ENCODE measurements at regions not wholly inside any gene's neighbourhood (a gene's known extent, or its start where the extent isn't known, plus 50 kb on each side); places are given as distances from the start of the nearest gene placed in this dataset.

- Histone ChIP-seq H3K27ac (ENCODE audit: low read depth in 1 of 2, low read length in 1 of 2) (no peak overlapping the region), H3K36me3 (ENCODE audit: control insufficient read depth in 2 of 2, insufficient read depth in 2 of 2, low read length in 1 of 2) (no peaks in the 10 kb centered on the region), H3K4me3 (ENCODE audit: low read length in 2 of 2) (no peak overlapping the region), H3K9me3 (ENCODE audit: control insufficient read depth in 2 of 2, insufficient read depth in 1 of 2, low read length in 1 of 2) (no peaks in the 10 kb centered on the region), H3K27me3 (ENCODE audit: control insufficient read depth in 2 of 2, insufficient read depth in 1 of 2, low read length in 1 of 2) (no peaks in the 10 kb centered on the region), H3K4me1 (ENCODE audit: control insufficient read depth in 2 of 2, insufficient read depth in 2 of 2, low read length in 2 of 2) (no peaks in the 10 kb centered on the region)
- 90% methylated on average over 5 of the region's 5 CpGs for WGBS
- DNase-seq (ENCODE audit: low read depth in 6 of 9, low spot score in 9 of 9) = no peak
Measured at GRCh38 chr2:62344472-62344871, 148.6 kb downstream of the B3GNT2 start.

- H3K36me3 ChIP-seq (ENCODE audit: control insufficient read depth in 2 of 2, insufficient read depth in 2 of 2, low read length in 1 of 2) = no peaks in the 10 kb centered on the region
- no peaks in the 10 kb centered on the region for H3K27me3 ChIP-seq (ENCODE audit: control insufficient read depth in 2 of 2, insufficient read depth in 1 of 2, low read length in 1 of 2)
- DNase-seq (ENCODE audit: low read depth in 6 of 9, low spot score in 9 of 9) = no peak
- H3K27ac ChIP-seq (ENCODE audit: low read depth in 1 of 2, low read length in 1 of 2) = no peak overlapping the region
- no peaks in the 10 kb centered on the region for H3K9me3 ChIP-seq (ENCODE audit: control insufficient read depth in 2 of 2, insufficient read depth in 1 of 2, low read length in 1 of 2)
- no peak overlapping the region for H3K4me3 ChIP-seq (ENCODE audit: low read length in 2 of 2)
- no peaks in the 10 kb centered on the region for H3K4me1 ChIP-seq (ENCODE audit: control insufficient read depth in 2 of 2, insufficient read depth in 2 of 2, low read length in 2 of 2)
- WGBS = 81% methylated on average over 5 of the region's 5 CpGs
Measured at GRCh38 chr2:62343636-62344337, 147.9 kb downstream of the B3GNT2 start.

- no peaks in the 10 kb centered on the region for H3K27me3 ChIP-seq (ENCODE audit: control insufficient read depth in 2 of 2, insufficient read depth in 1 of 2, low read length in 1 of 2)
Measured at GRCh38 chr2:62343206-62343605, 147.3 kb downstream of the B3GNT2 start.

GRCh38 chr2:62340994-62341484 lies 145.1 kb downstream of the B3GNT2 start:
- Histone ChIP-seq H3K36me3 (ENCODE audit: control insufficient read depth in 2 of 2, insufficient read depth in 2 of 2, low read length in 1 of 2) (no peaks in the 10 kb centered on the region), H3K27me3 (ENCODE audit: control insufficient read depth in 2 of 2, insufficient read depth in 1 of 2, low read length in 1 of 2) (no peaks in the 10 kb centered on the region), H3K4me3 (ENCODE audit: low read length in 2 of 2) (no peak overlapping the region), H3K27ac (ENCODE audit: low read depth in 1 of 2, low read length in 1 of 2) (no peak overlapping the region), H3K4me1 (ENCODE audit: control insufficient read depth in 2 of 2, insufficient read depth in 2 of 2, low read length in 2 of 2) (no peaks in the 10 kb centered on the region), H3K9me3 (ENCODE audit: control insufficient read depth in 2 of 2, insufficient read depth in 1 of 2, low read length in 1 of 2) (no peaks in the 10 kb centered on the region)
- DNase-seq (ENCODE audit: low read depth in 6 of 9, low spot score in 9 of 9) = no peak
- WGBS = 72% methylated on average over 4 of the region's 4 CpGs

More at GRCh38 chr2:62343206-62343605, 147.3 kb downstream of the B3GNT2 start:
- H3K27ac ChIP-seq (ENCODE audit: low read depth in 1 of 2, low read length in 1 of 2) = no peak overlapping the region
- no peak overlapping the region for H3K4me3 ChIP-seq (ENCODE audit: low read length in 2 of 2)
- no peaks in the 10 kb centered on the region for H3K36me3 ChIP-seq (ENCODE audit: control insufficient read depth in 2 of 2, insufficient read depth in 2 of 2, low read length in 1 of 2)
- DNase-seq (ENCODE audit: low read depth in 6 of 9, low spot score in 9 of 9) = no peak
- H3K9me3 ChIP-seq (ENCODE audit: control insufficient read depth in 2 of 2, insufficient read depth in 1 of 2, low read length in 1 of 2) = no peaks in the 10 kb centered on the region
- no peaks in the 10 kb centered on the region for H3K4me1 ChIP-seq (ENCODE audit: control insufficient read depth in 2 of 2, insufficient read depth in 2 of 2, low read length in 2 of 2)

GRCh38 chr2:62339837-62340236 lies 143.9 kb downstream of the B3GNT2 start:
- WGBS = 97% methylated on average over 2 of the region's 2 CpGs

GRCh38 chr2:62339413-62339812 lies 143.5 kb downstream of the B3GNT2 start:
- Histone ChIP-seq H3K36me3 (ENCODE audit: control insufficient read depth in 2 of 2, insufficient read depth in 2 of 2, low read length in 1 of 2) (no peaks in the 10 kb centered on the region), H3K27ac (ENCODE audit: low read depth in 1 of 2, low read length in 1 of 2) (no peak overlapping the region), H3K4me3 (ENCODE audit: low read length in 2 of 2) (no peak overlapping the region), H3K9me3 (ENCODE audit: control insufficient read depth in 2 of 2, insufficient read depth in 1 of 2, low read length in 1 of 2) (no peaks in the 10 kb centered on the region), H3K4me1 (ENCODE audit: control insufficient read depth in 2 of 2, insufficient read depth in 2 of 2, low read length in 2 of 2) (peaks cover 0 to 4% of the 10 kb centered on the region in 2 donors), H3K27me3 (ENCODE audit: control insufficient read depth in 2 of 2, insufficient read depth in 1 of 2, low read length in 1 of 2) (no peaks in the 10 kb centered on the region)
- WGBS = 94% methylated on average over 2 of the region's 2 CpGs
- DNase-seq (ENCODE audit: low read depth in 6 of 9, low spot score in 9 of 9) = no peak

More at GRCh38 chr2:62339837-62340236, 143.9 kb downstream of the B3GNT2 start:
- no peaks in the 10 kb centered on the region for H3K9me3 ChIP-seq (ENCODE audit: control insufficient read depth in 2 of 2, insufficient read depth in 1 of 2, low read length in 1 of 2)
- no peaks in the 10 kb centered on the region for H3K27me3 ChIP-seq (ENCODE audit: control insufficient read depth in 2 of 2, insufficient read depth in 1 of 2, low read length in 1 of 2)
- H3K4me1 ChIP-seq (ENCODE audit: control insufficient read depth in 2 of 2, insufficient read depth in 2 of 2, low read length in 2 of 2) = peaks cover 0 to 4% of the 10 kb centered on the region in 2 donors
- H3K27ac ChIP-seq (ENCODE audit: low read depth in 1 of 2, low read length in 1 of 2) = no peak overlapping the region
- H3K4me3 ChIP-seq (ENCODE audit: low read length in 2 of 2) = no peak overlapping the region
- no peaks in the 10 kb centered on the region for H3K36me3 ChIP-seq (ENCODE audit: control insufficient read depth in 2 of 2, insufficient read depth in 2 of 2, low read length in 1 of 2)
- no peak for DNase-seq (ENCODE audit: low read depth in 6 of 9, low spot score in 9 of 9)

GRCh38 chr2:62338111-62338510 lies 142.2 kb downstream of the B3GNT2 start:
- 94% methylated on average over 4 of the region's 4 CpGs for WGBS
- H3K9me3 ChIP-seq (ENCODE audit: control insufficient read depth in 2 of 2, insufficient read depth in 1 of 2, low read length in 1 of 2) = no peaks in the 10 kb centered on the region
- H3K27ac ChIP-seq (ENCODE audit: low read depth in 1 of 2, low read length in 1 of 2) = no peak overlapping the region
- H3K4me3 ChIP-seq (ENCODE audit: low read length in 2 of 2) = no peak overlapping the region
- no peaks in the 10 kb centered on the region for H3K27me3 ChIP-seq (ENCODE audit: control insufficient read depth in 2 of 2, insufficient read depth in 1 of 2, low read length in 1 of 2)
- DNase-seq (ENCODE audit: low read depth in 6 of 9, low spot score in 9 of 9) = no peak
- peaks cover 0 to 4% of the 10 kb centered on the region in 2 donors for H3K4me1 ChIP-seq (ENCODE audit: control insufficient read depth in 2 of 2, insufficient read depth in 2 of 2, low read length in 2 of 2)
- H3K36me3 ChIP-seq (ENCODE audit: control insufficient read depth in 2 of 2, insufficient read depth in 2 of 2, low read length in 1 of 2) = no peaks in the 10 kb centered on the region

- 96% methylated on average over 4 of the region's 4 CpGs for WGBS
- peaks cover 0 to 7% of the 10 kb centered on the region in 2 donors for H3K4me1 ChIP-seq (ENCODE audit: control insufficient read depth in 2 of 2, insufficient read depth in 2 of 2, low read length in 2 of 2)
- no peaks in the 10 kb centered on the region for H3K9me3 ChIP-seq (ENCODE audit: control insufficient read depth in 2 of 2, insufficient read depth in 1 of 2, low read length in 1 of 2)
- no peaks in the 10 kb centered on the region for H3K36me3 ChIP-seq (ENCODE audit: control insufficient read depth in 2 of 2, insufficient read depth in 2 of 2, low read length in 1 of 2)
- no peak for DNase-seq (ENCODE audit: low read depth in 6 of 9, low spot score in 9 of 9)
- no peak overlapping the region for H3K4me3 ChIP-seq (ENCODE audit: low read length in 2 of 2)
- no peaks in the 10 kb centered on the region for H3K27me3 ChIP-seq (ENCODE audit: control insufficient read depth in 2 of 2, insufficient read depth in 1 of 2, low read length in 1 of 2)
- no peak overlapping the region for H3K27ac ChIP-seq (ENCODE audit: low read depth in 1 of 2, low read length in 1 of 2)
Measured at GRCh38 chr2:62337403-62337802, 141.5 kb downstream of the B3GNT2 start.

- peaks cover 0 to 7% of the 10 kb centered on the region in 2 donors for H3K4me1 ChIP-seq (ENCODE audit: control insufficient read depth in 2 of 2, insufficient read depth in 2 of 2, low read length in 2 of 2)
- H3K27me3 ChIP-seq (ENCODE audit: control insufficient read depth in 2 of 2, insufficient read depth in 1 of 2, low read length in 1 of 2) = no peaks in the 10 kb centered on the region
- 88% methylated on average over 5 of the region's 5 CpGs for WGBS
- no peaks in the 10 kb centered on the region for H3K9me3 ChIP-seq (ENCODE audit: control insufficient read depth in 2 of 2, insufficient read depth in 1 of 2, low read length in 1 of 2)
- DNase-seq (ENCODE audit: low read depth in 6 of 9, low spot score in 9 of 9) = no peak
- no peaks in the 10 kb centered on the region for H3K36me3 ChIP-seq (ENCODE audit: control insufficient read depth in 2 of 2, insufficient read depth in 2 of 2, low read length in 1 of 2)
- no peak overlapping the region for H3K4me3 ChIP-seq (ENCODE audit: low read length in 2 of 2)
- no peak overlapping the region for H3K27ac ChIP-seq (ENCODE audit: low read depth in 1 of 2, low read length in 1 of 2)
Measured at GRCh38 chr2:62335612-62336011, 139.7 kb downstream of the B3GNT2 start.

All from thymus (tissue), 11 donors.